H1 (cell line): ENCODE measurements at regions not wholly inside any gene's neighbourhood (a gene's known extent, or its start where the extent isn't known, plus 50 kb on each side); places are given as distances from the start of the nearest gene placed in this dataset.

ENCODE experiments used
- BCL11A ChIP-seq, 2 experiments: IDR thresholded peaks; one replicate each; pipeline ENCODE4 v1.6.1; 2011; ENCODE audit warnings: low read depth in 2 of 2, low read length in 2 of 2, mild to moderate bottlenecking in 2 of 2
- CHD2 ChIP-seq: IDR thresholded peaks from 2 replicates; pipeline ENCODE4 v1.6.1; 2012; ENCODE audit warnings: low read length, improper control_type of control experiment
- GABPA ChIP-seq: IDR thresholded peaks from 2 replicates; pipeline ENCODE4 v1.6.1; 2011; ENCODE audit warnings: mild to moderate bottlenecking, low read length, moderate library complexity, borderline replicate concordance; ENCODE audit not compliant: insufficient read depth
- HDAC6 ChIP-seq: IDR thresholded peaks from one replicate; pipeline ENCODE4 v1.7.1; 2012; ENCODE audit warnings: low read depth, mild to moderate bottlenecking, inconsistent platforms, low read length, moderate library complexity
- JUND ChIP-seq: IDR thresholded peaks from 2 replicates; pipeline ENCODE4 v1.6.1; 2011; ENCODE audit warnings: mild to moderate bottlenecking, improper control_type of control experiment, low read length
- POLR2A ChIP-seq, 2 experiments: IDR thresholded peaks; 1 replicate in 1 of 2; 2 replicates in 1 of 2; pipeline ENCODE4 v1.6.1; 2011; ENCODE audit warnings: low read depth in 2 of 2, low read length in 2 of 2, mild to moderate bottlenecking in 2 of 2; ENCODE audit errors: control extremely low read depth in 1 of 2
- POLR2AphosphoS5 ChIP-seq: IDR thresholded peaks from 2 replicates; pipeline ENCODE4 v1.6.1; 2011; ENCODE audit warnings: low read depth, low read length
- SIRT6 ChIP-seq: IDR thresholded peaks from one replicate; pipeline ENCODE4 v1.7.1; 2012; ENCODE audit warnings: low read length, inconsistent platforms
- TAF7 ChIP-seq: optimal IDR thresholded peaks from 2 replicates; pipeline ENCODE3; 2011; ENCODE audit warnings: low read depth, mild to moderate bottlenecking, inconsistent platforms, low read length, moderate library complexity, borderline replicate concordance
- ZNF274 ChIP-seq: IDR thresholded peaks from 2 replicates; pipeline ENCODE4 v1.7.0; 2012; ENCODE audit warnings: low read length, borderline replicate concordance; ENCODE audit errors: extremely low read depth
- TF ChIP-seq, protein P1 (sequence below), 3 experiments: IDR thresholded peaks; 1 replicate in 2 of 3; 2 replicates in 1 of 3; pipeline versions ENCODE4 v1.5.1 to v1.6.1; 2011; ENCODE audit warnings: low read length in 3 of 3, mild to moderate bottlenecking in 3 of 3, inconsistent platforms in 2 of 3, low read depth in 1 of 3, moderate library complexity in 1 of 3; ENCODE audit not compliant: insufficient read depth in 1 of 3; ENCODE audit errors: control extremely low read depth in 1 of 3
- TF ChIP-seq, protein P2 (sequence below): IDR thresholded peaks from 2 replicates; pipeline ENCODE4 v1.6.1; 2012; ENCODE audit warnings: inconsistent platforms

DNA sequence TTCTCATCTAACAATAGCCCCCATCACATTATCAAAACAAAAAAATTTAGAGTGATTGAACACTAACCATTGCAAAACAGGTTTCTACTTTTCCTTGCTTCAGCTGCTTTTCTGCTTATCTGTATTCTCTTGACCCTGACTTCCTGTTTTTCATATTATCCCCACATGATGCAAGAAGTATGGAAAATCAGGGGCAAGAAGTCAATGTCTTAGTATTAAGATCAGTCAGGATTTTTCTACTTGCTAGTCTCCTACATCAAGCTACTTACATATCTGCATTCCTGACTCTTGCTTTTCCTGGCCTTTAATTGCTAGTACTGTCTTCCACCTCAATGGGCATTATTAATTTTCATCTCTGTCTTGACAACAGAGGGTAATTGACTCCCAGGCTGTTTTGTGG is 300.2 kb downstream of the OTOL1 start:
- TF ChIP-seq SIRT6 (no peak), ZNF274 (no peak), GABPA (no peak), POLR2A (IDR thresholded peaks at IDR 0.05; ENCODE audit: control extremely low read depth in 1 of 2, low read depth in 2 of 2, low read length in 2 of 2) (no peak), TAF7 (no peak), BCL11A (IDR thresholded peaks at IDR 0.05; ENCODE audit: low read depth in 2 of 2, low read length in 2 of 2) (no peak), JUND (no peak), HDAC6 (no peak), CHD2 (no peak), POLR2AphosphoS5 (no peak)
- TF ChIP-seq, protein P1, sequence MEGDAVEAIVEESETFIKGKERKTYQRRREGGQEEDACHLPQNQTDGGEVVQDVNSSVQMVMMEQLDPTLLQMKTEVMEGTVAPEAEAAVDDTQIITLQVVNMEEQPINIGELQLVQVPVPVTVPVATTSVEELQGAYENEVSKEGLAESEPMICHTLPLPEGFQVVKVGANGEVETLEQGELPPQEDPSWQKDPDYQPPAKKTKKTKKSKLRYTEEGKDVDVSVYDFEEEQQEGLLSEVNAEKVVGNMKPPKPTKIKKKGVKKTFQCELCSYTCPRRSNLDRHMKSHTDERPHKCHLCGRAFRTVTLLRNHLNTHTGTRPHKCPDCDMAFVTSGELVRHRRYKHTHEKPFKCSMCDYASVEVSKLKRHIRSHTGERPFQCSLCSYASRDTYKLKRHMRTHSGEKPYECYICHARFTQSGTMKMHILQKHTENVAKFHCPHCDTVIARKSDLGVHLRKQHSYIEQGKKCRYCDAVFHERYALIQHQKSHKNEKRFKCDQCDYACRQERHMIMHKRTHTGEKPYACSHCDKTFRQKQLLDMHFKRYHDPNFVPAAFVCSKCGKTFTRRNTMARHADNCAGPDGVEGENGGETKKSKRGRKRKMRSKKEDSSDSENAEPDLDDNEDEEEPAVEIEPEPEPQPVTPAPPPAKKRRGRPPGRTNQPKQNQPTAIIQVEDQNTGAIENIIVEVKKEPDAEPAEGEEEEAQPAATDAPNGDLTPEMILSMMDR (IDR thresholded peaks at IDR 0.05; ENCODE audit: control extremely low read depth in 1 of 3, insufficient read depth in 1 of 3, low read depth in 1 of 3, low read length in 3 of 3): no peak
- TF ChIP-seq, protein P2, sequence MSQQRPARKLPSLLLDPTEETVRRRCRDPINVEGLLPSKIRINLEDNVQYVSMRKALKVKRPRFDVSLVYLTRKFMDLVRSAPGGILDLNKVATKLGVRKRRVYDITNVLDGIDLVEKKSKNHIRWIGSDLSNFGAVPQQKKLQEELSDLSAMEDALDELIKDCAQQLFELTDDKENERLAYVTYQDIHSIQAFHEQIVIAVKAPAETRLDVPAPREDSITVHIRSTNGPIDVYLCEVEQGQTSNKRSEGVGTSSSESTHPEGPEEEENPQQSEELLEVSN: no peak
